ENCODE measurements at regions not wholly inside any gene's neighbourhood (a gene's known extent, or its start where the extent isn't known, plus 50 kb on each side); places are given as distances from the start of the nearest gene placed in this dataset.

- TF ChIP-seq CTCF (IDR thresholded peaks at IDR 0.05; ENCODE audit: extremely low read depth in 1 of 2, insufficient read depth in 1 of 2, low read depth in 1 of 2, low read length in 2 of 2) (no peak), MYC (IDR thresholded peaks at IDR 0.05; ENCODE audit: low read depth, low read length) (no peak), GATA2 (IDR thresholded peaks at IDR 0.05; ENCODE audit: insufficient read depth, insufficient read length, low read depth, low read length) (no peak), POLR2AphosphoS5 (IDR thresholded peaks at IDR 0.05; ENCODE audit: insufficient read depth, low read depth, low read length) (no peak), POLR2A (IDR thresholded peaks at IDR 0.05; ENCODE audit: low read depth, low read length) (no peak), EZH2 (IDR thresholded peaks at IDR 0.05; ENCODE audit: borderline replicate concordance, low read depth, low read length, severe bottlenecking) (no peak), JUN (IDR thresholded peaks at IDR 0.05; ENCODE audit: borderline replicate concordance, insufficient read depth, insufficient read length, low read depth) (no peak)
These were observed 407.5 kb upstream of the CELF2 start for GRCh38 chr10:10610171-10610570.

Measured in endothelial cell of umbilical vein (primary cell).